Effector CD4-positive, alpha-beta T cell (primary cell): ENCODE measurements at regions not wholly inside any gene's neighbourhood (a gene's known extent, or its start where the extent isn't known, plus 50 kb on each side); places are given as distances from the start of the nearest gene placed in this dataset.

Source experiments
- DNase-seq: peaks from one replicate; pipeline ENCODE4 v3.0.0-alpha.2; 2020

DNA sequence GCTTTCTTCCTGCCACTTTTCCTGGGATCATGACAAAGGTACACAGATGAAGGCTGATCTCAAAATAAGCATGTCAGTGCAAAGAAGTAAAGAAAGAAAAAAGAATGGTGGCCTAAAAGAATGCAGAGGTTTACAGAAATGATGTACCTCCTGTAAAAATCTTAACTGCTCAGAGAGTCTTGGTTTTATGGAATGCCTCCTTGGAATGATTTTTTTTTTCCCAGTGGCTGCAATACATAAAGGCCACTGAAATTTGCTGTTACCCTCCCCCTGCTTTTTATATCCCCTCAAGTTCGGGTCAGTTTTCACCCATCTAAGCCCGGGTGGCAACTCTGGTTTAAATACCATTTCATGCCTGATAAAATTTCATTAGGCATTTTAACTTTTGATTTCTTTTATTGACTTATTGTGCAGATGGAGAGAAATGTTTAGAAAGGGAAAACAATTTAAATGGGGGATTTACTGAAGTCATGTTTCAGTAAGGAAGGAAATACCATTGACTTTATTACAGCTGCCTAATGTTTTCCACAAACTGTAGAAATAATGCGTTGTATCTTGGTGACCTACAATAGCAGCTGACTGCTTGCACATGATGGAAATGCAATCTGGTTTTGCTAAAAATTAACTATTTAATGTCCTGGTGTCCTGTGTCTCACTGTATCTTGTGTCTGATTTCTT, 102.5 kb downstream of the SAMD9 start:
- no peak for DNase-seq

- no peak for DNase-seq
These were observed 103.4 kb downstream of the SAMD9 start for GRCh38 chr7:93014410-93014809.

- DNase-seq = no peak
These were observed 104.2 kb downstream of the SAMD9 start for GRCh38 chr7:93013446-93014061.

GRCh38 chr7:93011351-93012294, 106.2 kb downstream of the SAMD9 start:
- DNase-seq = no peak

DNA sequence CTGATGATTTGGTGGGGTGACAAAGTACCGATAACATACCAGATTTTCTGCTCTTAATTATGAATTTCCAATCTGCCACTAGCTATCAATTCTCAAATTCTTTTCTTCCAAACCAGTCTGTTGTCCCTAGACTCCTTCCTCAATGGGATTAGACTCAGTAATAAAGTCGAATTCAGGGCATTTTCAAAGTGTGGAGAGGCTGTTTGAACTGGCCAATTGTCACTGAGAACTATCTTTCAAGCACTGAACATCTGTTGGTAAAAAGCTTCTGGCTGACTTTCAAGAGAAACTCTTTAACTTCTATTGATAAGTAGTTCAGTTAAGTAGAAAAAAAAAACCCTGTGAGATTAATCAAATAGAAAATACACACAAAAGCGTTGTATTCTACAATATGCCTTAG, 108.9 kb downstream of the SAMD9 start:
- no peak for DNase-seq

- no peak for DNase-seq
These were observed 111.2 kb downstream of the SAMD9 start for GRCh38 chr7:93006480-93007095.

DNA sequence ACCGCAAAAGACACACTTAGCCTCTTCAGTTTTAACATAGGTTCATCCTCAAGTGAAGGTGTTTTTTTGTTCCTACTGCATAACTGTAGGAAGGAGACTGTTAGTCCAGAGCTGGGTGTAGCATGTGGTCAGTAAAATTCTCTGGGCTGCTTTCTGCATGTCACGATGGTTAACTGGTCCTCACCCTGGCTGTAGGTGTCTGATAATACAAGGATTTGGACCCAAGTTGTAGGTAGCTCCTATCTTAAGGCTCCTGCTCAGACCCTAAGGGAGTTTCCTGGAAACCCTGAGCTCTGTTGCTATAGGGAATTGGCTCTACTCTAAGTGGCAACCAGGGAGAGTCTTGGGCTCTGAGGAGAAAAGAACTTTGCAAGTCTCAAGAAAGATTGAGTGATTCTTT, 112.9 kb downstream of the SAMD9 start:
- DNase-seq = no peak

- no peak for DNase-seq
These were observed 120.1 kb downstream of the SAMD9 start for GRCh38 chr7:92997719-92998118.

DNA sequence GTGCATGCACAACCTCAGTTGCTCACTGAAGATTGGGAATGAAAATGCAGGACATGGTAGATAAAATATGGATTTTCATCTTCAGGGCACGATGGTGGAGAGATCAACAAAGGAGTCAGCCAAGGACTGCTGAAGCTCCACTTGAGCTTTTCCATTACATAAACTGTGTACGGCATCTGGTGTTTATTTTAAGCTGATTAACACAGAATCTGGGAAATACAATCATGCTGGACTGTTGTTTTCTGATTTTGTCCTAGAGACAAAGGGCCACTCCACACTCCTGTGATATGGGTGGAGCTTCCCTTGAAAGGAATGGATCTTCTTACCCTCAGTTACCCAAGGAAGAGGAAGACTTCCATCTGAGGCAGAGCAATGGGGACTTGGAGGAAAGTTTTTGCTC, 120.6 kb downstream of the SAMD9 start:
- no peak for DNase-seq

- DNase-seq = no peak
These were observed 122.9 kb downstream of the SAMD9 start for GRCh38 chr7:92994901-92995300.

DNA sequence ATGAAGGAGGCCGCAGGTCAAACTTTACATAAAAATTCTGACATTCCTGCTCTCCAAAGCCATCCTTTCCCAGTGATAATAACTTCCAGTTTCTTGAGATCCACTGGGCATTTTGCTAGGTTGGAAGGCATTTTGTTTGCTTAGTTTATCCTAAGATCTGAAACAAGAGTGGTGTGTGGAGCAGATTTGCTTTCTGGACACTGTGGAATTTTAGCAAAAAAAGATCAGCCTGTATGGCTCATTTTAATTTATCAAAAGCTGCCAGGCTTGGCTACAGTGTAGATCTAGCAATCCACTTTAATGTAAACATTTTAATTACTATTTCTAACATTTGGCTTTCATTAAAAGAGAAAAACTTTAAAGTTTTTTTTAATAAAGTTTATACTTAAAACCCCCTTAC, 124.8 kb downstream of the SAMD9 start:
- no peak for DNase-seq

GRCh38 chr7:92992483-92992882, 125.3 kb downstream of the SAMD9 start:
- no peak for DNase-seq

DNA sequence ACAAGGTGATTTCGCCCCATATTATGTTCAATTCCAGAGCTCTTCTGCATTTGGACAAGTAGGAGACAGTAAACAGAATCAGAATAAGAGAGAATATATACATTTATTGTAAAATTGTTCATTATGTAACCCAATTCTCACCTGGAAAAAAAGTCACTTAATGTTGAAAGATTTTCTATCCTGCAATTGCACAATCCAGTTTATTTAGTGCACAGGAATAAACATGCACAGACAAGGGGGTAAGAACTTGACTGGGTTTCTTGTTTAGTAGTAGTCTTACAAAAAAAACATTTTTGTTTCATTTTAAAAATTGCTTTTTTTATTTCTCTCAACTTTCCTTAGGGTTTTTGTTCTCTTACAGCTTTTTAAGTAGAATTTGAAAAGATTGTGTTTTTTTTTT, 126.6 kb downstream of the SAMD9 start:
- no peak for DNase-seq

GRCh38 chr7:92988941-92989545, 128.7 kb downstream of the SAMD9 start:
- DNase-seq = no peak

GRCh38 chr7:92988051-92988450, 129.7 kb downstream of the SAMD9 start:
- DNase-seq = no peak

DNA sequence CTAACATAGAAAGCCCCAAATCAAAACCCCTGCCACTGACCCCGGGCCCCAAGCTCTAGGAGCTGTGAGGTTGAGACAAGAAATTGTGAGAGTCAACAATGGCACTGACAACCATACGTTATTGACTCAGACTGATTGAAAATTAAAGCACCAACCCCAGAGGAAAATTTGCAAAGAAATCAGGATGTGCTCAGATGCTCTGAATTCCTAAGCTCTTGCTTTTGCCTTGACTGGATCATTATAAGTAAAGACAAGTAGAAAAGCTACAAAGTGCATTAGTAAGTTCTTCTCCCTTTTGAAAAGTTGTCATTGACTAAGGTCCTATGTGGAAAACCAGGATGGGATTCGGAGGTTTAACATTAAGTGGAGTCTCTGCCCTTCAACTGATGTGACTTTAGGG, 130.2 kb downstream of the SAMD9 start:
- no peak for DNase-seq

- DNase-seq = no peak
These were observed 130.7 kb downstream of the SAMD9 start for GRCh38 chr7:92987095-92987494.

DNA sequence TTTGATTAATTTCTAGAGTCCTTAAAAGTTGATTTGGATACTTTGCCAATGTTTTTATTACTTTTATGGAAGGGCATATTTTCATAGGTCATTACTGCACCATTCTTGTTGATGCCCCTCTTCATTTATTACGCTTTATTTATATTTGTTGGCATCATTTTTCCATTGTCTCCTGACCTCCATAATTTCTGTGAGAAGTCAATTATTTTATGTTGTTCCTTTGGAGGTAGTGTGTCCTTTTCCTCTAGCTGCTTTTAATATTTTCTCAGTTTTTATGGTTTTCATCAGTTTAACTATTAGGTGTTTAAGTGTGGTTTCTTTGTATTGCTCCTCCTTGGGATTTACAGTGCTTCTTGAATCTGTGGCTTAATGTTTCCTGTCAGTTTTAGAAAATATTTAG, 134.9 kb downstream of the SAMD9 start:
- DNase-seq = no peak

DNA sequence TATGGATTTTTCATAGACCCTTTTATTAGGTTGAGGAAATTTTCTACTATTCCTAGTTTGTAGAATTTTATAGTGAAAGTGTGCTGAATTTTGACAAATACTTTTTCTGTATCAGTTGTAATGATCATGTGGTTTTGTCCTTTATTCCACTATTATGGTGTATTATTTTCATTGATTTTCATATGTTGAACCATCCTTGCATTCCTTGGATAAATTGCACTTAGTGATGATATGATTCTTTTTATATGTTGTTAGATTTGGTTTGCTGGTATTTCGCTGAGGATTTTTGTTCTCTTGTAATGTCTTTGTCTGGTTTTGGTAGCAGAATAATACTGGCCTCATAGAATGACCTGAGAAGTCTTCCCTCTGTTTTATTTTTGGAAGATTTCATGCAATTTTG, 140.6 kb upstream of the CDK6 start:
- no peak for DNase-seq

- DNase-seq = no peak
These were observed 137.6 kb upstream of the CDK6 start for GRCh38 chr7:92973974-92974373.

- no peak for DNase-seq
These were observed 136.9 kb upstream of the CDK6 start for GRCh38 chr7:92973293-92973731.

GRCh38 chr7:92972441-92972840, 136.1 kb upstream of the CDK6 start:
- no peak for DNase-seq

DNA sequence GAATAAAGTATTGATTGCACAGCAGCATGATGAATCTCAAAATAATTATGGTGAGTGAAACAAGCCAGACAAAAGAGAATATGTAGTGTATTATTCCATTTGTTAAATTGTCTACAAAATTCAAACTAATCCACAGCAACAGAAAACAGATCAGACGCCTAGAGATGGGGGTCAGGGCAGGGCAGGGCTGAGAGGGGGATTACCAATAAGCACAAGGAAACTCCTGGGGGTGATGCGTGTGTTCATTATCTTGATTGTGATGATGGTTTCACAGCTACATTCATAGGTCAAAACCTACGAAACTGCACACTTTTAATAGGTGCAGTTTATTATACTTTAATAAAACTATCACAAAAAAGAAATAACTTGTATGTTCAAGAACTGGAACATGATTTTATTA, 132.7 kb upstream of the CDK6 start:
- no peak for DNase-seq
